HG03045 (cell line): ENCODE measurements at regions not wholly inside any gene's neighbourhood (a gene's known extent, or its start where the extent isn't known, plus 50 kb on each side); places are given as distances from the start of the nearest gene placed in this dataset.
A peak's percentile ranks its signal among the peaks of the same experiment; 100 is the strongest.
"Not testable (repeated sequence)": the region's sequence is repeated elsewhere in the genome, so short reads cannot be mapped to it uniquely, and the experiment has no call there.

Experiments
- ATAC-seq: cut with Tn5 transposase; IDR thresholded peaks from one replicate; pipeline ENCODE4 v1.9.1; 2021; ENCODE audit warnings: mild to moderate bottlenecking, moderate library complexity; ENCODE audit not compliant: unreplicated experiment

GRCh38 chr6:137313928-137314855 lies 95.0 kb upstream of the IFNGR1 start:
- ATAC-seq, result no peak

GRCh38 chr6:137313211-137313610 lies 94.0 kb upstream of the IFNGR1 start:
- ATAC-seq, result no peak

- ATAC-seq, result no peak
Observed at GRCh38 chr6:137311940-137312339, 92.8 kb upstream of the IFNGR1 start.

- no peak for ATAC-seq
Observed at GRCh38 chr6:137309078-137309762, 90.0 kb upstream of the IFNGR1 start.

- no peak for ATAC-seq
Observed at GRCh38 chr6:137307163-137307854, 88.1 kb upstream of the IFNGR1 start.

GRCh38 chr6:137305691-137306090 lies 86.5 kb upstream of the IFNGR1 start:
- ATAC-seq, result no peak

- ATAC-seq, result no peak
Observed at GRCh38 chr6:137304020-137304780, 85.0 kb upstream of the IFNGR1 start.

GRCh38 chr6:137303441-137303840 lies 84.3 kb upstream of the IFNGR1 start:
- no peak for ATAC-seq

GRCh38 chr6:137299681-137300080 lies 80.5 kb upstream of the IFNGR1 start:
- ATAC-seq, result no peak

GRCh38 chr6:137297887-137298286 lies 78.7 kb upstream of the IFNGR1 start:
- ATAC-seq, result no peak

- ATAC-seq, result not testable (repeated sequence)
Observed at GRCh38 chr6:137292326-137292725, 73.1 kb upstream of the IFNGR1 start.

- no peak for ATAC-seq
Observed at GRCh38 chr6:137291441-137291840, 72.3 kb upstream of the IFNGR1 start.

GRCh38 chr6:137290601-137291261 lies 71.5 kb upstream of the IFNGR1 start:
- ATAC-seq, result no peak

- ATAC-seq, result no peak
Observed at GRCh38 chr6:137286916-137287315, 67.7 kb upstream of the IFNGR1 start.

GRCh38 chr6:137286368-137286767 lies 67.2 kb upstream of the IFNGR1 start:
- no peak for ATAC-seq

- ATAC-seq, result no peak
Observed at GRCh38 chr6:137284811-137285110, 65.6 kb upstream of the IFNGR1 start.

- ATAC-seq, result peak; percentile 71
Observed at GRCh38 chr6:137283940-137284810, 65.0 kb upstream of the IFNGR1 start.

- no peak for ATAC-seq
Observed at GRCh38 chr6:137283080-137283479, 63.9 kb upstream of the IFNGR1 start.

- peak; percentile 48 for ATAC-seq
Observed at GRCh38 chr6:137282254-137282653, 63.1 kb upstream of the IFNGR1 start.
